ENCODE measurements at regions not wholly inside any gene's neighbourhood (a gene's known extent, or its start where the extent isn't known, plus 50 kb on each side); places are given as distances from the start of the nearest gene placed in this dataset.
"Not testable (repeated sequence)": the region's sequence is repeated elsewhere in the genome, so short reads cannot be mapped to it uniquely, and the experiment has no call there.

DNA sequence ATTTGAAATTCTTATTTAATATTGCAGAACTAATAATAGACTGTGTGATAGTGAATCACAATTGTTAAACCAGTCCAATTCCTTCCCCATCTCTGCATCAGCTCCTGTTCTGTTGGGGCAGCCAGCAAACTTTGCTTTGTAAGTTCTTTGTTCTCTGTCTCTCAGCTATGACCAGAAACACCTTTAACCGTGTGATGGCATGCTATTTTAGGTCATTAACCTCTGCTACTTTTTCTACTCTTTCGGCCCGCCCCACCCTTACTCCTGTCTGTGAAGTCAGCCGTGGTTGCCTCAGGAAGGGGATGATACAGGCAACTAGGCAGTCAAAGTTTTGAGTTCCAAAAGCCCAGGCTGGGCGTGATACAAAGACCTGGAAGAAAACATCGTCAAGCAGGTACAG, 51.3 kb upstream of the EGFL6 start:
- no peak for DNase-seq

DNA sequence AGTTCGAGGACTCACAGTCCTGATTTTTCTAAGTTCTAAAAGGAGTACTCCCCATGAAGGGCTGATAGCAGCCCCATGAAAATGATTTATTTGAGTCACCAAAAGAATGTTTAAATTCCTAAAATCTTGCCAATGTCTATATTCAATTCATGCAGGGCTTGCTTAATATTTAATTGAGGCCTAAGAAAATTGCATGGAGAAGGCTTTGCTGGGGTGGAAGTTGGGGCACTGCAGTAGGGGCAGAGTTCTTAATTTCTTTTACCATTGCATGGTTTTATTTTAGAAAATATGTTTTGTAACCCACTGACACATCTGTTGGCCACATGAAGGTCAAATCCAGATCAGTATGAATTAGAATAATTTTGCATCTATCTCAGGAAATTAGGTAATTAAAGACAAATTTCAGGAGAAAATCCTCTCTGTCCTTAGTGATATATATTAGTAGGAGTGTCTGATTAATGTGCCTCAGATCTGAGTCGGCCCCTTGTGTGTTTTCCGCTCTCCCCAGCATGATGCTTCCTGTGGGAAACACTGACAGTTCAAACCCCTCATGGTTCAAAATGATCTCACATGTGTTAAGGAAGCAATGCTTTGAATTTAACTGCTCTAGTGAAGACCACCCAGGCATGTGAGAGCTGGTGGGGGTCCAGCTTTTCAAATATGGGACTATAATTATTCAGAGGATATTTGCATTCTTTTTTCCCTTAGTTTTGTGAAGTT, 54.0 kb upstream of the EGFL6 start:
- DNase-seq = no peak

DNA sequence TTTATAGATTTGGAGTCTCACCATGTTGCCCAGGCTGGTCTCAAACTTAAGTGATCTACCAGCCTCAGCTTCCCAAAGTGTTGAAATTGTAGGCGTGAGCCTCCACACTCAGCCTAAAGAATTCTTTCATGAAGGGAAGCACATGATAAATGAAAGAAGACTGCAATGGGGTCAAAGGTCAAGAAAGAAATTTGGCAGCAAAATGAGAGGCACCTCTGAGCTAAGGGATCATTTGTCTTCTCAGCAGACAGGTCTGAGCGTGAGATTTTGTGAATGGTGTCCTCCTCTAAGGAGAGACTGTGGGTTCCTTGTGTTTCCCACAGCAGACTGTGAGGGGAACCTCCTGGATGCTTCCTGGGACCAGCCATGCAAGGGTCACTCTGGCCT, 57.5 kb upstream of the EGFL6 start:
- no peak for DNase-seq

DNA sequence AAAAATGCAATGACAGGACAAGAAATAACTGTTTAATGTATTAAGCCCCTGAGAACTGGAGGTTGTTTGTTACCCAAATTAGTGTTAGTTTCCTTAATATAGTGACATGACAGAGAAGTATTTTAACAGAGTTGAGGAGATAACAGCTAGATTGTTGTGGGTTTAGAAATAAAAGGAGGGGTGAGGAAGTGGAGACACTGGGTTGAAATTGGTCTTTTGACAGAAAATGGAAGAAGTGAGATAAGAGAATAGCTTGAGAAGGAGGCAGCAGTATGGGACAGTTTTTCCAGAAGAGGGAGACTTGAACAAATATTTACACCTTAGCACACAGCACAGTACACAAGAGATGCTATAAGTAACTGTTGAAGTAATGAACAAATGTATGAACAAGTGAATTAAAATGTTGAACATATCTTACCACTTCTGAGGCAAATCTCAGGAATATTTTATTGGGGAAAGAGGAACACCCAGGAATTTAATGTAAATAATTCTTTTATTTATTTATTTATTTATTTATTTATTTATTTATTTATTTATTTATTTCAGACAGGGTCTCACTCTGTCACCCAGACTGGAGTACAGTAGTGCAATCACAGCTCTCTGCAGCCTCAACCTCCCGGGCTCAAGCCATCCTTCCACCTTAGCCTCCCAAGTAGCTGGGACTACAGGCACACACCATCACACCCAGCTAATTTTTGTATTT, 58.0 kb upstream of the EGFL6 start:
- DNase-seq = no peak

DNA sequence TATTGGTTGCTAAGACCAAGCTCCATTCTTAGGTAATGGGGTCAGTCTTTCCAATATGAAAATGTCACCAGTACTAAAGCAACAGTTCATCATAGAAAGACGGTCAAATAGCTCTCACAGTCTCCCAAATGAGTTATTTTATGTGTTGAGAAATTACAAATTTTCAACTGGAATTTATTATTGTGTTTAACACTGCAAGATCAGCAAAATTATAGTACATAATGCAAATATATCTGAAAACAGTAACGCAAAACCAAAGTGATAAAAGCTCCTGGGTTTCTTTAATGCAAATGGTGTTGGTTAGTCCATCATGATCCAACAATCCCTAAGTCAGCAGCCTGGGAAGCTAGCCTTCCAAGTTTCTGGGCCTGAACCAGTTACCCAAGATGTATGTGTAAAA, 61.5 kb upstream of the EGFL6 start:
- DNase-seq = no peak

DNA sequence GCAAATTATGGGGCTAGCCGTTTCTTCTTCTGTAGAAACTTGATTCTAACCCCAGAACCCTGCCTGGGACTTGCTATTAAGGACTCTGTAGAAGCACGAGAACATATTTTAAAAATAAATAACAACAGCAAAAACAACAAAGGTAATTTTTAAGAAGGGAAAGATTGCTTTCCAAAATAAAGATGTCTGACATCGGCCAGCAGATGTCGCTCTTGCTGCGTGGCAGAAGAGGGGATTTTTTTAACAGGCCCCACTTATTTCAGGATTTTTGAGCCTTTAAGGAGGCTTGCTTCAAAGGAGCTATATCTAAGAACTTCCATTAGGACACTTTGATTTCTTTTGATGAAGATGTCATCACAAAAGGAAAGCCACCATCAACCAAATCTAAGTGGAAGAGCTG, 62.8 kb upstream of the EGFL6 start:
- DNase-seq = no peak

DNA sequence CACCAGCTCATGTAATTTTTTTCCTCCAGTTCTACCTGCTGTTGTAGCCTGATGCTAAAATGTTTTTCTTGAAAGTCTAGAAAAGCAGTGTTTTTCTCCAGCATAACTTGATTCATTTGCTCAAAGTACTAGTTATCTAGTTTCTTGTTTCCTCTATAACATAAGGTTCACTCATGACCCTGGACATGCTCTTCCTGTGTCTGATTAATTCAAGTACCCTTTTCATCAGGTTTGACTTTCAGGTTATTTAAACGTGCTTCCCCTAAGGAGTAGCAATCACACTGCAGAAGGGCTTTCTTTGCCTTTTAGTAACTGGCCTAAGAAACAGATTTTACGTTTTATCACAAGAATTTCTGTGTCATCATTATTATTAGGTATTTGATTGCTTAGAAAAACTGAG, 66.8 kb upstream of the EGFL6 start:
- no peak for DNase-seq

DNA sequence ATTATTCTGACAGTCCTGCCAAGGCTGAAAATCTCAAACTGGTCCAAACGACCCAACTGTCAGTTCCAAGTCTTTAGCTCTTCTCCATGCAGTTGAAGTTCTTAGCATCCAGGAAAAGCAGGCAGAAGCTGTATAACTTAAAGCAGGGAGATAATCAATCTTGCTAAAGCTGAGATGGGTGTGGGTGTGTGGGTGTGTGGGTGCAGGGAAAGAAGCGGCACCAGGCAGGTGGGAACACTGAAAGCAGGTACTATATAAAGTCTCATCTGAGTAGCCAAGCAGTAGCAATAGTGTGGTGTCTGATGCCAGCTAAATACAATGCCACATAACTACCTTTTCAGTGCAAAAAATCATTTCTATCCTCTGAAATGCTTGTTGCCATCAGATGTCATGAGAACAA, 69.7 kb upstream of the EGFL6 start:
- no peak for DNase-seq

DNA sequence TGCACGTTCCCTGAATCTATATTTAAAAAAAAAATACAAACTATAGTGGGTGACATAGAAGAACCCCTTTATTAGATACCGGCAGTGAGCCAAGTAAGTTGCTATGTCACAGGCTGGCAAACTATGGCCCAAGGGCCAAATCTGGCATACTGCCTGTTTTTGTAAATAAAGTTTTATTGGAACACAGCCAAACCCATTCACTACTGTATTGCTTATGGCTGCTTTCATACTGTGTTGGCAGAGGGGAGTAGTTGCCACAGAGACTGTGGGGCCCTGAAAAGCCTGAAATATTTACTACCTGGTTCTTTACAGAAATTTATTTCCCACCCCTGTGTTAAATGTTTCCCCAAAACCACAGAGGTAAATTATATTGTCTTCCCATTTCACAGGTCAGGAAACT, 71.2 kb upstream of the EGFL6 start:
- no peak for DNase-seq

DNA sequence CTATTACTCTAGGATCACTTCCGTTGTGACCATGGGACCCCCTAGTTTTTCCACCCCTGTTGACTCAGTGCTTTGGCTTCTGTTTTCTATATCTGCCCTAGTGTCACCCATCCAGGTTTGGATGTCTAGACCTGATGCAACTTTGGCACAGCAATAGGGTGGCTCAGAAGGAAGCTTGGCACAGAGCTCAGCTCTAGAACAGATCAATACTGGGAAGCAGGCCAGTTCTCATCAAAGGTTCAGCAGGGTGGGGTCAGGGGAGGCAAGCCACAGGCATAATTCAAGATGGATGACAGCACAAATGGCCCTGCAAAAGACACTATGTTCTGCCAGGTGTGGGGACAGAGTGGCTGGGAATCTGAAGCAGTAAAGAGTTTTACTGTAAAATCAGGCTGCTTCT, 74.2 kb upstream of the EGFL6 start:
- DNase-seq = no peak

DNA sequence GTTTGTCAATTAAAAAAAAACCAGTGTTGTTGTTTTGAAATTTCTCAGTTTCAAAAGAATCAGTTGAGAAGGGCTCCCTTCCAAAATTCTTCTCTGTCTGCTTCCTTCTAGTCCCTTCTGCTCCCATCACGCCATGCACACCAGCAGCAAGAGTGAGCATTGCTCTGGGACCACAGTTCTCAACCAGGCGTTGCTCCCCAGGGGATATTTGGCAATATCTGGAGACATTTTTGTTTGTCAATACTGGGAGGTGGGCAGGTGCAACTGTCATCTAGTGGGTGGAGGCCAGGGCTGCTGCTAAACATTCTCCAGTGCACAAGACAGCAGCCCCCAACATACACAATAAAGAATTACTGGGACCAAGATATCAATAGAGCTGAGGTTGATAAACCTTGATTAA, 74.8 kb upstream of the EGFL6 start:
- no peak for DNase-seq

DNA sequence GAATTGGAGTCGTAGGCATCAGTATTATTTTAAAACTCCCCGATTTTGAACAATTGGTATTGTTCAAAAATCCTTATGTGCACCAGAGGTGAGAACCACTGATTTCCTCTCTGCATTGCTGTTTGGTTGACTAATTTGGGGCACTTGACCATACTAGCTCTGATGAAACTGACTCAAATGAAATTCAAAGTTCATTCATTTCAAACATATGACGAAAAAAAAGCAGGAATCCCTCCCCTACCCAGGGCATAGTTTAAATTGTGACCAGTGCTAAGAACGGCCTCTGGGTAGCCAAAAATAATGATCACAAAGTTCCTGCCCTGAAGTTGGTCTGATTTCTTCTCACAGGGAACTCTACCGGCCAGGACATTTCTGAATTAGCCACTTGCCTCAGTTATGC, 75.7 kb upstream of the EGFL6 start:
- no peak for DNase-seq

DNA sequence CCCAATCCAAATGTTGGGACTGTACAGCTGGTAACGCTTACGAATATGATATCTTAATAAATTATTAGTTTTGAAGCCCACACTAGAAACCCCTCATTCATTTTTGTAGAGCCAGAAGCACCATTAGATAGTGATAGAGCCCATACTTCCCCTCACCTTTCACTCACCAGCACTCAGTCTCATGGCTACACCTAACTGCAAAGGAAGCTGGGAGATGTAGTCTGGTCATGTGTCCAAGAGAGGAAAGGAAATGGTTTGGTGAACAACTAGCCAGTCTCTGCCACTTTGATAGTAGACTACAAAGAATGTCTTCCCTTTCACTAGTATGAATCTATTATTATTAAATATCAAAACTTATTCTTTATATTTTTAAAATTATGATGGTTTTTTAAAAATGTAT, 77.1 kb upstream of the EGFL6 start:
- DNase-seq = no peak

DNA sequence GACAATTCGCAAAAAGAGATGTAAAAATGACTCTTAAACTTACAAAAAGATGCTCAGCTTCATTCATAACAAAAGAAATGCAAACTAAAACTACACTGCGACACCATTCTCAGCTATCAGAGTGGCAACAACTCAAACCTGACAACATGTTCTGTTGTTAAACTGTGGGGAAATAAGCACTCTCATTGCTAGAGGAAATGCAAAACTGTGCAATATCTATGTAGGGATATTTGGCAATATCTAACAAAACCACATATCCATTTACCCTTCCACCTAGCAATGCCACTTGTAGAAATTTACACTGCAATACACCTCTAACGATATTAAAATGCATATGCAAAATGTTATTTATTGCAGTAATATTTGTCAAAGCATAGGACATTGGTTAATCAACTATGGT, 78.3 kb upstream of the EGFL6 start:
- DNase-seq = no peak

DNA sequence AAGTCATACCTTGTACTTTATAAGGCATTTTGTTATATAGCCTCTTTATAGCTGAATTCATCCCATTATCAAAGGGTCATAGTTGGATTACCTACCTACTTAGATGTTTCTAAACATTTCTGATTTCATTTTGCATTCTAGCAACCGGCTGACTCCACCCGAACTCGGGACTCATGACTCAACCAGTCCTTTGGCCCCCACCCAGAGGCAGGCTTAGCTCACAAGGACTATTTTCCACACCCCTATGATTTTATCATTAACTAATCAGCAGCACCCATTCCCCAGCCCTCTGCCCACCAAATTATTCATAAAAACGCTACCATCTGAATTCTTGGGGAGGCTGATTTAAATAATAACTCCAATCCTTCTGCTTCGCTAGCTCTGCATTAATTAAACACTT, 79.9 kb upstream of the EGFL6 start:
- no peak for DNase-seq

DNA sequence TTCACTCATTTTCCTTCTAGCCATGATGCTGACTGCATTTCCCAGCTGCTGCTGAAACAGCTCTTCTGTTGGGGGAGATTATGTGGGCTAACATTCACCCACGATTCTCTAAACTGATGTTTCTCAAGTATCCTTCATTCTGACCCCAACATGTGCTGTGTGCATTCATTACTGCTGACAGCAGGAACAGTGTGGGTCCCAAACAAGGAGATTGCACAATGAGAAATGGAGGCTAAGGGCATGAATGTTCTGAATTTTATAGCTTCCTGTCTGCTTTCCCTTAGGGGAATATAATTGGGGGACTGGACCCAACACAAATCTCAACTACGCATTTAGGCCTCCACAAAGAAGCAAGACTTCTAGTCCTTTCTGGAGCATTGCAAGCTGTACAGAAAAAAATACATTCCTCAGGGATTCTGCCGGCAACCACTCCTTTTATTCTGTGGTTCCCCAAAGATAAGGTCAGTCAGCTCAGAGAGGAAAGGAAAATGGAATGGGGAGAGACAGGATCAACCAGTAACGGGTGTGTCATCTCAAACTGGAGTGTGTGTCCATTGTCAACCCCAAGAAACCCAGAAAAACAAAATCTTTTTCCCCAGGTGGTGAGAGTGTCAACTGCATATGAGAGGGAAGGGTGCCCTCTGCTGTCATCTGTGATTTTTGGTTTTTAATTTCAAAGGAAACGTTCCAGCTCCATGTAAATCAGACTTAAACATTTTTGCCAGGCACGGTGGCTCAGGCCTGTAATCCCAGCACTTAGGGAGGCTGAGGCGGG, 81.5 kb upstream of the EGFL6 start:
- peak; percentile 37 for DNase-seq

DNA sequence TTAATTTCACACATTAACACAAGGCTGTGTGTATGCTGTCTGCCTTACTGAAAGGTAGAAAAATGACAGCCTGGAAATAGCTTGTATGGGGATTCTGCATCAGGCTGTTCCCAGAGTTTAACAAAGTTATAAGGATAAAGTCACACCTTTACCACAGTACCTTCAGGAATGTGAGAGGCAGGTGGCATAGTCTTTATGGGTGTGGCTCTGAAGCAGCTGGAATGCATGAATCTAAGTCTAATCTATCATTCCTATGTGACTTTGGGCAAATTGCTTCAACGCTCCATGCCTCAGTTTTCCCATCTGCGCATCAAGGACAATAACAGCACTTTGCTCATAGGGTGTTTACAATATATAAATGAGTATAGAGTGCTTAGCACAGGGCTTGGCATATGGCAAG, 84.2 kb upstream of the EGFL6 start:
- DNase-seq = no peak

DNA sequence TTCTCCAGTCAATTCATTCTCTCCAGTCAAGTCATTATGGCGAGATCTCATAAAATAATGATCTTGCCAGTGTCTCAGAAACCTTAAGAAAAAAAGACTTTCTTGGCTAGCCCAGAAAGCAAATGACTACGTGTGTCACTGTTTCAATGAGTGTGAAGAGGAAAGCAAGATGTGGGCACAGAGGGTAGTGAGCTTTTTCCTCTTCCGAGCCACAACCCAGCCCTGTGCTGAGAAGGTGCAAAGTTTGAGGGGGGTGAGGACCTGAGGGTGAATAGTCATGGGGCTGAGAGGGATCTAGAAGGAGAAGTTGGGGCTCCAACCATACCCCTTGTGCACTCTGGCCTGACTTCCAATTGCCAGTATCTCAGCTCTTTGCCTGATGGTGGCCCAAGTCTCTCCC, 85.6 kb upstream of the EGFL6 start:
- DNase-seq = no peak

DNA sequence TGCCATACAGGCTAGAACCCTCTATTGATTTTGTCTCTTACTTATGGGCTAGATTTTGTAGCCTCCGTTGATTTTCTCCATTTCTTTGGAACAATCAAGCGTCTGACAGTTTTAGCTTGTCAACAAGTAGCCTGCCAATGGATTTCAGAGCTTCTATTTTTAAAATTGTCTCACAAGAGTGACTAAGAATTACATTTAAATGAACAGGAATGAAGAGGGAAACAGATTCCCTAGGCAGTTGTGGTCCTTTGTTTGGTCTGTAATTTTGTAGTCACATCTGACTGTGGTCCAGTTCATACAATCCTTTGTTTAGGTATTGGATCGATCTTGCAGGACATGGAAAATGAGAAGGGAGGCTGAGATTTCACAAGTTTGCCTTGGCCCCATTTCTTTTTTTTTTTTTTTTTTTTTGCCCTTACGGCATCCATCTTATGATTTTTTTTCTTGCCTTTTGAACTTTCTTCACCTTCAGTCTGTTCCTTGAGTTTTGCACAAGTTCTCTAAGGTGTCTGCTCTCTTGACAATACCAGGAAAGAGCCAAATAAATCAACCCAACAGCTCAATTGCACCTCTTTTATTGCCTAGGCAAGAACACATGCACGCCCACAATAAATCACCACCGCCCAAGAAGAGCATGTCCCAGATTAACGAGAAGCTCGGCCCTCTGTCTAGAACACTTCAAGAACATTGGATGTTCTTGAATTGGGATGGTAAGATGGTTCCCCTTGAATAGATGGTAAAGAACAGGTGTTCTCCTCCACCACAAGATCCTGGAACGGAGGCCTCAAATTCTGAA, 86.5 kb upstream of the EGFL6 start:
- DNase-seq = no peak

DNA sequence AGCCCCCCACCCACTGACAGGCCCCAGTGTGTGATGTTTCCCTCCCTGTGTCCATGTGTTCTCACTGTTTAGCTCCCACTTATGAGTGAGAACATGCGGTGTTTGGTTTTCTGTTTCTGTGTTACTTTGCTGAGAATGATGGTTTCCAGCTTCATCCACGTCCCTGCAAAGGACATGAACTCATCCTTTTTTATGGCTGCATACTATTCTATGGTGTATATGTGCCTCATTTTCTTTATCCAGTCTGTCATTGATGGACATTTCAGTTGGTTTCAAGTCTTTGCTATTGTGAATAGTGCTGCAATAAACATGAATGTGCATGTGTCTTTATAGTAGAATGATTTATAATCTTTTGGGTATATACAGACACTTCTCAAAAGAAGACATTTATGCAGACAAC, 88.6 kb upstream of the EGFL6 start:
- not testable (repeated sequence) for DNase-seq

DNA sequence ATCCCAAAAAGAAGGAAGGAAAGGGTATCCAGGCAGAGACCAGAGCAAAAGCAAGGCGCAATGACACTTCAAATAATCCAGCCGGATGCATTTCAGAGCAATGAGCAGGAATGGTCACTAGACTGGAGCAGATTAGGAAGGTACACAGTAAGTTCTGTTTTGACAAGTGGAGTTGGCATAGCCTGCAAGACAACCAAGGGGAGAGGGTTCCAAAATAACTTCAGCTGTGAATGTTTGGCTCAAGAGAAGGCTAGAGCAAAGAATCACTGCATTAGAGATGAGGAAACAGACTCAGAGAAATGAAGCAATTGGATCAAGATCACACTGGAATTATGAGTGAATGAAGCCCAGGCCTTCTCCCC, 90.0 kb upstream of the EGFL6 start:
- no peak for DNase-seq

DNA sequence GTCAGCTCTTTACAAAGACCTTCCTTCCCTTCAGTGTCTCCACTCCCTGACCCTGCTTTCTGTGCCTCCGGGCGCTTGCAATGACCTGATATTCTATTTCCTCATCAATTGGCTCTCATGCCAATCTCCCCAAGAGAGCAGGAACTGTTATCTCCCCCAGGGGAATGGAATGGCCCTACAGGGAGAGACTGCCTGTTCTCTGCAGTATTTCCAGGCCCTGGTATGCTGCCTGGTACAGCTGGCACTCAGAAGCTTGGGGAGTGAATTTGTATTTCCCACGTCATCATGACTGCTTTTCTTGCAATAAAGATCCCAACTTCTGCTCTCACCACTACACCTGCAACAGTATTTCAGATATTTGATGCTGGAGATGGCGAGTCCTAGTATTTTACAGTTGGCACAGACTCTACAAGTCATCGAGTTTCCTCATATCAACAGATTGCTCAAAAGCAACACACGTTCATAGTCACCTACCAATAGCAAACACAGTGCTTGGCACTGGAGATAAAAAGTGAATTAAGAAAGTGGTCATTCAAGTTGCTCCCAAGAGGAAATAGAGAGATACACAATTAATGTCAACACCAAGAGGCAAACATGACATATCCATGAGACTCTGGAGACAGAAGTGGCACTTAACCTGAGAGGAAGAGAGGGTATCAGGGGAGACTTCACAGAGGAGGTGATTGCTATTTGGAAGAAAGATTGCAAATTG, 90.5 kb upstream of the EGFL6 start:
- DNase-seq = no peak

DNA sequence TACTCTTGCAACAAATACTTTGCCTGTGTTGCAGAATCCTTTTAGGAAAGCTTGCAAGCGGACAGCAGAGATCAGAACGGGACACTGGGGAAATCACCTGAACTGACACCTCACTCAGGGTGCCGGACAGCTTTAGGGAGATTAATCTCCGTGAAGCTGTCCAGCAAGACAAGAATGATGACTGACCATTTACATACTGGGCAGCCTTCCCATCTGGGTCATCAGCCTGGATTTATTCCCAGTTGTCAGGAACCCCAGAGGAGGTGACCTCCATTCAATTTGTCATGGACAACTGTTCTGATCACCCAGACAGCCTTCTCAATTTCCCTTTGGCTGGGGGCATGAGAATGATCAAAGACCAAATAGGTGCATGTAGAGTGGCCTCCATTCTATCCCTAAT, 93.0 kb upstream of the EGFL6 start:
- no peak for DNase-seq

All from NCI-H510A treated with DMSO at 0.1 percent for 48 hours (cell line).